Thoracic aorta (tissue), 2 donors: ENCODE measurements at regions not wholly inside any gene's neighbourhood (a gene's known extent, or its start where the extent isn't known, plus 50 kb on each side); places are given as distances from the start of the nearest gene placed in this dataset.

Source experiments
- ATAC-seq: fragments of 150-250 bp; one replicate; pipeline ENCODE4 v1.8.0; 2017; ENCODE audit warnings: low read depth; ENCODE audit not compliant: insufficient number of reproducible peaks, low FRiP score
- DNase-seq: peaks from one replicate; pipeline ENCODE4 v3.0.0-alpha.2; 2020; ENCODE audit warnings: low spot score
- H3K27ac ChIP-seq, 2 donors: fragments of 200-600 bp; sonication (generic); 1 replicate in 1 of 2; 2 replicates in 1 of 2; pipeline ENCODE4 v1.5.1; 2016; ENCODE audit warnings: mild to moderate bottlenecking in 2 of 2, moderate library complexity in 2 of 2
- H3K27me3 ChIP-seq: fragments of 200-600 bp; sonication (generic); replicated peaks from 2 replicates; pipeline ENCODE4 v1.6.0; 2016; ENCODE audit warnings: mild to moderate bottlenecking; ENCODE audit not compliant: insufficient read depth
- H3K36me3 ChIP-seq: fragments of 200-600 bp; sonication (generic); one replicate; pipeline ENCODE4 v1.5.1; 2016
- H3K4me1 ChIP-seq, 2 donors: fragments of 200-600 bp; sonication (generic); 1 replicate in 1 of 2; 2 replicates in 1 of 2; pipeline versions ENCODE4 v1.5.1 to v1.6.0; 2016; ENCODE audit warnings: low read depth in 2 of 2, mild to moderate bottlenecking in 1 of 2; ENCODE audit not compliant: control insufficient read depth in 1 of 2
- H3K4me3 ChIP-seq: fragments of 200-600 bp; sonication (generic); 2 replicates; pipeline ENCODE4 v1.5.1; 2016; ENCODE audit warnings: mild to moderate bottlenecking
- H3K9me3 ChIP-seq: fragments of 200-600 bp; sonication (generic); 2 replicates; pipeline ENCODE4 v1.5.1; 2016
- TF ChIP-seq, protein P1 (sequence below): fragments of 200-600 bp; sonication (generic); IDR thresholded peaks from one replicate; pipeline ENCODE4 v1.5.1; 2019; ENCODE audit warnings: antibody characterized with exemption

DNA sequence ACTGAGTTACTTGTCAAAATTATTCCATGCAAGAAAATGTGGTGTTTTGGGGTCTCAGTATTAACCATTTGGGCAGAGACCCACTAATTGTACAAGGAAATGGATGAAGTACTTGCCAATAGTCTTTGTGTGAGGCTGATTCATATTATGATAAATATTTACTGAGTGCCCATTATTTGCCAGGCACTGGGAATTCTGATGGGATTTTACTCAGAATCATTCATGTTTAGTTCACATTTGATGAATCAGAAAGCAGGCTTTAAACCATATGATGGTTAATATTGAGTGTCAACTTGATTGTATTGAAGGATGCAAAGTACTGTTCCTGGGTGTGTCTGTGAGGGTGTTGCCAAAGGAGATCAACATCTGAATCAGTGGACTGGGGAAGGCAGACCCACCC is 66.2 kb upstream of the SOX21 start:
- Histone ChIP-seq H3K27me3 (no peaks in the 10 kb centered on the region), H3K4me1 (no peaks in the 10 kb centered on the region), H3K27ac (no peak overlapping the region), H3K4me3 (no peak overlapping the region), H3K36me3 (no peaks in the 10 kb centered on the region), H3K9me3 (no peaks in the 10 kb centered on the region)
- DNase-seq (no peak), ATAC-seq (no peak)
- TF ChIP-seq, protein P1, sequence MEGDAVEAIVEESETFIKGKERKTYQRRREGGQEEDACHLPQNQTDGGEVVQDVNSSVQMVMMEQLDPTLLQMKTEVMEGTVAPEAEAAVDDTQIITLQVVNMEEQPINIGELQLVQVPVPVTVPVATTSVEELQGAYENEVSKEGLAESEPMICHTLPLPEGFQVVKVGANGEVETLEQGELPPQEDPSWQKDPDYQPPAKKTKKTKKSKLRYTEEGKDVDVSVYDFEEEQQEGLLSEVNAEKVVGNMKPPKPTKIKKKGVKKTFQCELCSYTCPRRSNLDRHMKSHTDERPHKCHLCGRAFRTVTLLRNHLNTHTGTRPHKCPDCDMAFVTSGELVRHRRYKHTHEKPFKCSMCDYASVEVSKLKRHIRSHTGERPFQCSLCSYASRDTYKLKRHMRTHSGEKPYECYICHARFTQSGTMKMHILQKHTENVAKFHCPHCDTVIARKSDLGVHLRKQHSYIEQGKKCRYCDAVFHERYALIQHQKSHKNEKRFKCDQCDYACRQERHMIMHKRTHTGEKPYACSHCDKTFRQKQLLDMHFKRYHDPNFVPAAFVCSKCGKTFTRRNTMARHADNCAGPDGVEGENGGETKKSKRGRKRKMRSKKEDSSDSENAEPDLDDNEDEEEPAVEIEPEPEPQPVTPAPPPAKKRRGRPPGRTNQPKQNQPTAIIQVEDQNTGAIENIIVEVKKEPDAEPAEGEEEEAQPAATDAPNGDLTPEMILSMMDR, result no peak

DNA sequence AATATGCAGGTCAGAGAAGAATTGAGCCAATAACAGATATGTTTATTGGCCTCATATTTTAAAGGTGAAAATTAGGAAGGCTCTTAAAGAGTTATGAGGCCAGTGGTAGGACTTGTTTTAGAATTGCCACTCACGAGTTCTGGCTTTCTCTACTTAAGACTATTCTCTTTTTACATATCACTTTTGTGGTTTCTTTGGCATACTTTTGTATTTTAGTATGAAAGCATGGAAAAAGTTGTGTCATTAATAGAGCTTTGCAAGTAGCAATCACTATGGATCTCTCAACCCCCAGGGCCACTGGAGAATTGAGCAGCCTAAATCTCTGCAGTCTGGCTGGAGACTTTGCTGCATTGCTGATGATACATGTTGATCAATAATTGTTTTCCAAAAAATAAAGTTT is 64.6 kb upstream of the SOX21 start:
- H3K4me1 ChIP-seq, result no peaks in the 10 kb centered on the region
- ATAC-seq (no peak), DNase-seq (no peak)
- TF ChIP-seq, protein P1, result no peak
- no peaks in the 10 kb centered on the region for H3K36me3 ChIP-seq
- no peak overlapping the region for H3K4me3 ChIP-seq
- H3K9me3 ChIP-seq, result no peaks in the 10 kb centered on the region
- H3K27ac ChIP-seq, result no peak overlapping the region
- H3K27me3 ChIP-seq, result no peaks in the 10 kb centered on the region

DNA sequence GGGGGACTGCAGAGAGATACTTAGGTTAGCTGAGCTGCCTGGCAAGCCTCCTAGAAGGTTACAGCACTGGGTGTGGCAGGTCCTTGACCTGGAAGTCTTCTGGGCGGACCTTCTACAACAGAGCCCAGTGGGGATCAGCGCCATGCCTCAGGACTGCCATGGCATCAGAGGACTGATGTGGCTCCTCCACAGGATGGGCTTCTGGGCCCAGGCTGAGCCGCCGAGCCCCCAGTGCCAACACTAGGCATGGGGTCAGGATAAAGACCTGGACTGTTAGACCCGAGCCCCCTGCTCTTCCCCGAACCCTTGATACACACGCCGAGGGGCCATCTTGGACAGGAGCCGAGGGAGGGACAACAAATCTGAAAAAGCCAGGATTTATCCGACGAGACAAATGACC is 64.0 kb upstream of the SOX21 start:
- TF ChIP-seq, protein P1, result no peak
- ATAC-seq, result no peak
- Histone ChIP-seq H3K36me3 (no peaks in the 10 kb centered on the region), H3K4me3 (no peak overlapping the region), H3K27ac (no peak overlapping the region), H3K4me1 (no peaks in the 10 kb centered on the region), H3K9me3 (no peaks in the 10 kb centered on the region), H3K27me3 (no peaks in the 10 kb centered on the region)
- no peak for DNase-seq

DNA sequence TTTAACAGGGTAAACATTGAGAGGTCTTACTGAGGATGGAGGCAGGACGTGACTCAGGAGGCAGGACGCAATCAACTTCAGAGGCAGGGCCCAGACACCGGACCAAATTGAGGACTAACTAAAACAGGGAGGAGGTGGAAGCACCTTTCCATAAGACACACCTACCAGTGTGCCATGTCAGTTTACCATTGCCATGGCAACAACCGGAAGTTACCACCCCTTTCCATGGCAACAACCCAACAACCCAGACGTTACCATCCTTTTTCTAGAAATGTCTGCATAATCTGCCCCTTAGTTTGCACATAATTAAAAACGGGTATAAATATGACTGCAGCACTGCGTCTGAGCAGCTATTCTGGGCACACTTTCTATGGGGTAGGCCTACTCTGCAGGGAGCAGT is 53.5 kb upstream of the SOX21 start:
- H3K27me3 ChIP-seq, result no peaks in the 10 kb centered on the region
- no peaks in the 10 kb centered on the region for H3K9me3 ChIP-seq
- TF ChIP-seq, protein P1, result no peak
- no peak overlapping the region for H3K27ac ChIP-seq
- no peaks in the 10 kb centered on the region for H3K4me1 ChIP-seq
- no peak overlapping the region for H3K4me3 ChIP-seq
- ATAC-seq (no peak), DNase-seq (no peak)
- no peaks in the 10 kb centered on the region for H3K36me3 ChIP-seq

DNA sequence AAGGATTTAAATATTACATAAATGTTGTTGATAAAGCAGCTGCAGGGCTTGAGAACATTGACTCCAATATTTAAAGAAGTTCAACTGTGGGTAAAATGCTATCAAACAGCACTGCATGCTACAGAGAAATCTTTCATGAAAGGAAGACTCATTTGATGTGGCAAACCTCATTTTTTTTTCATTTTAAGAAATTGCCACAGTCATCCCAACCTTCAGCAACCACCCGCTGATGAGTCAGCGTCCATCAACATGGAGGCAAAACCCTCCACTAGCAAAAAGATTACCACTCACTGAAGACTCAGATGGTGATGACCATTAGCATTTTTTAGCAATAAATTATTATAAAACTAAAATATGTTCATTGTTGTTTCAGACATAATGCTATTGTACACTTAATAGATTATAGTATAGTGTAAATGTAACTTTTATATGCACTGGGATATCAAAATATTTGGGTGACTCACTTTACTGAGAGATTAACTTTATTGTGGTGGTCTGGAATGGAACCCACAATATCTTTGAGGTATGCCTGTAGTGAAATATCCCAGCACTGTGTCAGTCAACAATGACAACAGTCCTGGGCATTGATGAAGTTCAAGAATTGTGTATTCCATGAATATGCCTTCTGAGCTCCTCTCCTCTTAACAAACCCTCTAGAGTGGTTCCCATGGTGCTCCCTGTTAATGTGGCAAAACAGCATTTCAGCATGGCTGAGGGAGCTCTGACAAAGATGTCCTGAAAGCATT is 52.4 kb upstream of the SOX21 start:
- Histone ChIP-seq H3K4me3 (no peak overlapping the region), H3K4me1 (no peaks in the 10 kb centered on the region), H3K36me3 (no peaks in the 10 kb centered on the region), H3K27ac (no peak overlapping the region), H3K27me3 (no peaks in the 10 kb centered on the region), H3K9me3 (no peaks in the 10 kb centered on the region)
- DNase-seq, result no peak
- no peak for ATAC-seq
- TF ChIP-seq, protein P1, result no peak
